CD8-positive, alpha-beta memory T cell (primary cell): ENCODE measurements at regions not wholly inside any gene's neighbourhood (a gene's known extent, or its start where the extent isn't known, plus 50 kb on each side); places are given as distances from the start of the nearest gene placed in this dataset.
"Not testable (repeated sequence)": the region's sequence is repeated elsewhere in the genome, so short reads cannot be mapped to it uniquely, and the experiment has no call there.

Experiments
- CTCF ChIA-PET: fragments of 350-600 bp; sonication (Branson Sonifier 250); formaldehyde crosslinking; loops from one replicate; lab custom pipeline; 2021; ENCODE audit warnings: antibody characterized with exemption; lab: Charles Lee
- POLR2A ChIA-PET: fragments of 350-600 bp; sonication (Branson Sonifier 250); formaldehyde crosslinking; loops from one replicate; lab custom pipeline; 2021; ENCODE audit warnings: antibody characterized with exemption; lab: Charles Lee
- DNase-seq, 5 donors: peaks; one replicate each; pipeline versions ENCODE4 v3.0.0 to v3.0.0-alpha.2; 2020 to 2022; ENCODE audit warnings: mixed read lengths in 1 of 5
- H3K27ac ChIP-seq: one replicate; pipeline ENCODE4 v1.7.0; 2013; ENCODE audit warnings: low read depth, mild to moderate bottlenecking, low read length, moderate library complexity
- H3K27me3 ChIP-seq: 2 replicates; pipeline ENCODE4 v1.7.0; 2013; ENCODE audit warnings: low read length, mild to moderate bottlenecking; ENCODE audit not compliant: insufficient read depth, poor library complexity, severe bottlenecking
- H3K36me3 ChIP-seq: 2 replicates; pipeline ENCODE4 v1.7.0; 2013; ENCODE audit warnings: mild to moderate bottlenecking, low read length, moderate library complexity; ENCODE audit not compliant: insufficient read depth
- H3K4me1 ChIP-seq: 2 replicates; pipeline ENCODE4 v1.7.0; 2013; ENCODE audit warnings: mild to moderate bottlenecking, low read length, moderate library complexity; ENCODE audit not compliant: insufficient read depth
- H3K4me3 ChIP-seq: 2 replicates; pipeline ENCODE4 v1.7.0; 2013; ENCODE audit warnings: mild to moderate bottlenecking, low read length
- H3K9me3 ChIP-seq: 2 replicates; pipeline ENCODE4 v1.7.0; 2013; ENCODE audit warnings: mild to moderate bottlenecking, low read length
- H3K27ac Mint-ChIP-seq, 8 donors: one replicate each; pipeline ENCODE4 v1.8.0; 2020 to 2021; ENCODE audit warnings: mixed read lengths in 8 of 8, mild to moderate bottlenecking in 6 of 8, inconsistent platforms in 3 of 8, moderate library complexity in 3 of 8
- H3K27me3 Mint-ChIP-seq, 2 donors: one replicate each; pipeline ENCODE4 v1.8.0; 2020 to 2021; ENCODE audit warnings: mixed read lengths in 2 of 2, mild to moderate bottlenecking in 1 of 2, moderate library complexity in 1 of 2
- H3K36me3 Mint-ChIP-seq, 3 donors: one replicate each; pipeline ENCODE4 v1.8.0; 2020 to 2021; ENCODE audit warnings: mixed read lengths in 3 of 3, inconsistent platforms in 1 of 3, mild to moderate bottlenecking in 1 of 3
- H3K4me1 Mint-ChIP-seq, 3 donors: one replicate each; pipeline ENCODE4 v1.8.0; 2020 to 2021; ENCODE audit warnings: mixed read lengths in 3 of 3, inconsistent platforms in 1 of 3, mild to moderate bottlenecking in 1 of 3
- H3K4me3 Mint-ChIP-seq, 7 donors: one replicate each; pipeline ENCODE4 v1.8.0; 2020 to 2021; ENCODE audit warnings: mixed read lengths in 7 of 7, mild to moderate bottlenecking in 6 of 7, moderate library complexity in 4 of 7, inconsistent platforms in 2 of 7
- H3K9me3 Mint-ChIP-seq, 5 donors: one replicate each; pipeline ENCODE4 v1.8.0; 2020 to 2022; ENCODE audit warnings: mixed read lengths in 5 of 5, mild to moderate bottlenecking in 3 of 5, moderate library complexity in 2 of 5, inconsistent platforms in 1 of 5

- Mint-ChIP-seq H3K27ac (peak overlapping the region in 6 of 8 donors; percentile 26 to 94 (median 81)), H3K4me3 (peak overlapping the region in 1 of 7 donors; percentile 45), H3K4me1 (peaks cover 14 to 35% (median 23%) of the 10 kb centered on the region in 3 donors)
- not testable (repeated sequence) for H3K9me3 ChIP-seq, H3K27me3 Mint-ChIP-seq, H3K27me3 ChIP-seq, H3K36me3 Mint-ChIP-seq, DNase-seq, H3K9me3 Mint-ChIP-seq, H3K4me3 ChIP-seq, H3K27ac ChIP-seq, H3K36me3 ChIP-seq
- H3K4me1 ChIP-seq = peaks cover 20% of the 10 kb centered on the region
- POLR2A ChIA-PET = interaction anchor here (0.6 to 2.0 kb wide), 2 partner anchors 39 to 57 kb away, joined by 3 to 10 read pairs; partner anchors contain the start of gene TNFAIP3
- CTCF ChIA-PET = interaction anchor here (0.9 to 2.3 kb wide), 5 partner anchors 10 to 57 kb away, joined by 3 to 11 read pairs (median 3); partner anchors contain the start of gene TNFAIP3
These were observed 57.0 kb upstream of the TNFAIP3 start for GRCh38 chr6:137809895-137810553.

- peaks cover 0 to 2% (median 0%) of the 10 kb centered on the region in 5 donors for H3K9me3 Mint-ChIP-seq
- peaks cover 0 to 4% of the 10 kb centered on the region in 2 donors for H3K27me3 Mint-ChIP-seq
- CTCF ChIA-PET = interaction anchor here (0.8 to 2.3 kb wide), 7 partner anchors 10 to 169 kb away, joined by 3 to 11 read pairs (median 3); partner anchors contain the start of gene TNFAIP3
- H3K27me3 ChIP-seq = no peaks in the 10 kb centered on the region
- H3K36me3 ChIP-seq = no peaks in the 10 kb centered on the region
- peaks cover 19% of the 10 kb centered on the region for H3K4me1 ChIP-seq
- POLR2A ChIA-PET = interaction anchor here (1.2 to 2.0 kb wide), 2 partner anchors 9 to 57 kb away, joined by 3 to 10 read pairs; partner anchors contain the start of gene TNFAIP3
- no peaks in the 10 kb centered on the region for H3K36me3 Mint-ChIP-seq
- H3K9me3 ChIP-seq = no peaks in the 10 kb centered on the region
- peak overlapping the region; percentile 35 for H3K27ac ChIP-seq
- peak overlapping the region; percentile 72 to 97 (median 94) for H3K27ac Mint-ChIP-seq
- peaks cover 15 to 36% (median 24%) of the 10 kb centered on the region in 3 donors for H3K4me1 Mint-ChIP-seq
- peak overlapping the region; percentile 5 to 77 (median 65) for H3K4me3 Mint-ChIP-seq
- peak overlapping the region; percentile 21 for H3K4me3 ChIP-seq
- no peak for DNase-seq
These were observed 56.4 kb upstream of the TNFAIP3 start for GRCh38 chr6:137810554-137811120.

- peak overlapping the region; percentile 21 for H3K4me3 ChIP-seq
- H3K9me3 Mint-ChIP-seq = peaks cover 0 to 5% (median 0%) of the 10 kb centered on the region in 5 donors
- H3K4me1 Mint-ChIP-seq = peaks cover 22 to 43% (median 30%) of the 10 kb centered on the region in 3 donors
- POLR2A ChIA-PET = interaction anchor here (1.2 to 2.0 kb wide), 4 partner anchors 9 to 95 kb away, joined by 3 to 10 read pairs (median 4); partner anchors contain the start of gene TNFAIP3
- H3K27me3 Mint-ChIP-seq = peaks cover 0 to 4% of the 10 kb centered on the region in 2 donors
- no peaks in the 10 kb centered on the region for H3K27me3 ChIP-seq
- H3K27ac ChIP-seq = peak overlapping the region; percentile 35
- no peaks in the 10 kb centered on the region for H3K36me3 Mint-ChIP-seq
- H3K9me3 ChIP-seq = no peaks in the 10 kb centered on the region
- no peaks in the 10 kb centered on the region for H3K36me3 ChIP-seq
- CTCF ChIA-PET = interaction anchor here (0.8 to 2.3 kb wide), 9 partner anchors 9 to 170 kb away, joined by 3 to 11 read pairs (median 3); partner anchors contain the start of gene TNFAIP3
- peak; percentile 66 to 88 (median 75) for DNase-seq
- peak overlapping the region; percentile 5 to 77 (median 65) for H3K4me3 Mint-ChIP-seq
- H3K4me1 ChIP-seq = peaks cover 26% of the 10 kb centered on the region
- peak overlapping the region; percentile 72 to 97 (median 94) for H3K27ac Mint-ChIP-seq
These were observed 55.7 kb upstream of the TNFAIP3 start for GRCh38 chr6:137811121-137811915.

- Histone ChIP-seq H3K9me3 (no peaks in the 10 kb centered on the region), H3K4me3 (no peak overlapping the region), H3K27ac (peak overlapping the region; percentile 35), H3K4me1 (peaks cover 32% of the 10 kb centered on the region), H3K27me3 (no peaks in the 10 kb centered on the region), H3K36me3 (no peaks in the 10 kb centered on the region)
- peaks cover 0 to 4% of the 10 kb centered on the region in 2 donors for H3K27me3 Mint-ChIP-seq
- H3K4me3 Mint-ChIP-seq = peak overlapping the region in 4 of 7 donors; percentile 63 to 77 (median 68)
- ChIA-PET POLR2A (interaction anchor here (1.2 to 2.0 kb wide), 4 partner anchors 8 to 95 kb away, joined by 3 to 10 read pairs (median 4); partner anchors contain the start of gene TNFAIP3), CTCF (interaction anchor here (1.1 to 1.8 kb wide), 5 partner anchors 12 to 105 kb away, joined by 3 to 9 read pairs (median 7); partner anchors contain the start of gene TNFAIP3)
- no peak for DNase-seq
- no peaks in the 10 kb centered on the region for H3K36me3 Mint-ChIP-seq
- H3K4me1 Mint-ChIP-seq = peaks cover 27 to 48% (median 37%) of the 10 kb centered on the region in 3 donors
- peak overlapping the region; percentile 72 to 97 (median 94) for H3K27ac Mint-ChIP-seq
- peaks cover 0 to 5% (median 0%) of the 10 kb centered on the region in 5 donors for H3K9me3 Mint-ChIP-seq
These were observed 55.0 kb upstream of the TNFAIP3 start for GRCh38 chr6:137811916-137812553.

- H3K4me3 ChIP-seq = no peak overlapping the region
- ChIA-PET CTCF (no interaction called here), POLR2A (no interaction called here)
- no peaks in the 10 kb centered on the region for H3K36me3 ChIP-seq
- Mint-ChIP-seq H3K9me3 (peaks cover 0 to 5% (median 0%) of the 10 kb centered on the region in 5 donors), H3K27me3 (peaks cover 0 to 4% of the 10 kb centered on the region in 2 donors), H3K4me1 (peaks cover 28 to 47% (median 41%) of the 10 kb centered on the region in 3 donors), H3K36me3 (no peaks in the 10 kb centered on the region), H3K27ac (peak overlapping the region in 6 of 8 donors; percentile 26 to 85 (median 60)), H3K4me3 (no peak overlapping the region)
- no peak overlapping the region for H3K27ac ChIP-seq
- DNase-seq = no peak
- no peaks in the 10 kb centered on the region for H3K9me3 ChIP-seq
- peaks cover 32% of the 10 kb centered on the region for H3K4me1 ChIP-seq
- H3K27me3 ChIP-seq = no peaks in the 10 kb centered on the region
These were observed 53.6 kb upstream of the TNFAIP3 start for GRCh38 chr6:137813308-137813970.

GRCh38 chr6:137814030-137814429, 53.0 kb upstream of the TNFAIP3 start:
- H3K36me3 ChIP-seq, H3K4me3 Mint-ChIP-seq, DNase-seq, H3K4me3 ChIP-seq, H3K27me3 Mint-ChIP-seq, H3K27ac ChIP-seq, H3K36me3 Mint-ChIP-seq, H3K9me3 Mint-ChIP-seq, POLR2A ChIA-PET, H3K27me3 ChIP-seq, H3K9me3 ChIP-seq, CTCF ChIA-PET: not testable (repeated sequence)
- Mint-ChIP-seq H3K4me1 (peaks cover 32 to 53% (median 46%) of the 10 kb centered on the region in 3 donors), H3K27ac (peak overlapping the region in 1 of 8 donors; percentile 85)
- peaks cover 32% of the 10 kb centered on the region for H3K4me1 ChIP-seq
